ENCODE measurements at regions not wholly inside any gene's neighbourhood (a gene's known extent, or its start where the extent isn't known, plus 50 kb on each side); places are given as distances from the start of the nearest gene placed in this dataset.

DNA sequence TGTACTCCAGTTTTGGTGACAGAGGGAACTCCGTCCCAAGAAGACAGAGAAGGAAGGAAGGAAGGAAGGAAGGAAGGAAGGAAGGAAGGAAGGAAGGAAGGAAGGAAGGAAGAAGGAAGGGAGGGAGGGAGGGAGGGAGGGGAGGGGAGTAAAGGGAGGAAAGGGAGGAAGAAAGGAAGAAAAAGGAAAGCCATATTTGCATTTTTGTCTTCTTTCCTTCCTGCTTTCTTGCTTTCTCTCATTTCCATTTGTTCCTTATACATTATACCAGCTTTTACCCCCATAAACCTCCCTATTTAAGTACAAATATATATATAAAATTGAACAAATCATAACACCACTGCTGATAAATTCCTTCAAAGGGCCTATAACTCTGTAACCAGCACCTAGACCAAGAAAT is 151.8 kb downstream of the SMC2 start:
- BruUV-seq (replicated peaks), result no TSS peak
- CTCF ChIA-PET (ENCODE audit: low intra/inter-chr PET ratio, low total read pairs), result no interaction called here
- Histone ChIP-seq H2AFZ (ENCODE audit: low read length) (no peak overlapping the region), H3K4me2 (ENCODE audit: low read depth, low read length) (no peak overlapping the region), H3K36me3 (replicated peaks in 1 of 2; ENCODE audit: control insufficient read depth in 1 of 2, insufficient read depth in 2 of 2, low read length in 2 of 2) (no peaks in the 10 kb centered on the region), H3K27me3 (ENCODE audit: control insufficient read depth in 1 of 2, insufficient read depth in 2 of 2, low read length in 2 of 2) (no peaks in the 10 kb centered on the region), H3K27ac (ENCODE audit: extremely low read length, insufficient read depth, low read length) (no peak overlapping the region), H4K20me1 (ENCODE audit: insufficient read depth, low read length) (no peaks in the 10 kb centered on the region), H3K4me3 (replicated peaks in 1 of 3; ENCODE audit: insufficient read depth in 1 of 3, low read depth in 2 of 3, low read length in 3 of 3) (no peak overlapping the region), H3K9ac (ENCODE audit: insufficient read depth, low read depth, low read length) (no peak overlapping the region), H3K9me3 (ENCODE audit: low read length) (no peaks in the 10 kb centered on the region), H3K4me1 (ENCODE audit: insufficient read depth, low read length) (no peaks in the 10 kb centered on the region), H3K79me2 (ENCODE audit: insufficient read depth, low read length) (no peaks in the 10 kb centered on the region)
- intact Hi-C loops (cut with micrococcal nuclease; ENCODE audit: unreplicated experiment) (no loop called here), in situ Hi-C loops (cut with HindIII; ENCODE audit: extremely low pct_ligation_motif_present, low pct_unique_long_range_greater_than_20kb) (no loop called here)
- TF ChIP-seq ZFX (CRISPR knock-in tag; IDR thresholded peaks at IDR 0.05; ENCODE audit: low read depth) (no peak), HNRNPK (IDR thresholded peaks at IDR 0.05; ENCODE audit: low read depth, low read length, poor library complexity, severe bottlenecking) (peak; percentile 89)
- no peak for ATAC-seq
- POLR2A ChIA-PET, result no interaction called here
- 0% methylated on average over 1 of the region's 1 CpG for WGBS (ENCODE audit: low lambda C conversion rate)
- FAIRE-seq, result no peak
- DNase-seq (ENCODE audit: low spot score), result no peak

DNA sequence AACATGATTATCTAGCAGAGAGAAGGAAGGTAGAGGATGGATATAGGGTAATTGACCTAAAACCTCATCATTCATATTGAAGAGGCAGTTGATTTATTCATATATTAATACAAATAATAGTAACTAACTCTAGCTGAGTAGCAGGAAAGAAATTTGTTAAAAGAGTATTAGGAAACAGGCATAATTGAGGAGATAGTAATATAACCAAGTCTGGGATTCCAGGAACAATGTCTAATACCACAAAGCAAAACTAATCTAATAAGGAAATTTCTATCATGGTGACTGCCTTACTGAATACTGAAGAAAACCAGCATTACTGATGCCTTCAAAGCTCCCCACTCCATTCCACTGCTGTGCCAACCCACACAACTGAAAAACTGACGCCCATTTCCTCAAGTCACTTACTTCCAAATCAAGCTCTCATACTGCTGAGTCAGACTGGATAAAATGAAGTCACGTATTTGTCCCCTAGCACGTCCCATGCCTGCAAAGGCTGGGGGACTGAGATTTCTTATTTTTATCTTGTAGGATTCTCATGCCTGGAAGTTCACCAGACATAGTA is 153.9 kb downstream of the SMC2 start:
- intact Hi-C loops (cut with micrococcal nuclease; ENCODE audit: unreplicated experiment) (no loop called here), in situ Hi-C loops (cut with HindIII; ENCODE audit: extremely low pct_ligation_motif_present, low pct_unique_long_range_greater_than_20kb) (no loop called here)
- Histone ChIP-seq H3K79me2 (ENCODE audit: insufficient read depth, low read length) (no peaks in the 10 kb centered on the region), H3K9ac (ENCODE audit: insufficient read depth, low read depth, low read length) (no peak overlapping the region), H3K4me3 (replicated peaks in 1 of 3; ENCODE audit: insufficient read depth in 1 of 3, low read depth in 2 of 3, low read length in 3 of 3) (no peak overlapping the region), H4K20me1 (ENCODE audit: insufficient read depth, low read length) (no peaks in the 10 kb centered on the region), H3K9me3 (ENCODE audit: low read length) (0 out of 2 replicates have a peak, but pooled peaks cover 2% of the 10 kb centered on the region), H3K27ac (ENCODE audit: extremely low read length, insufficient read depth, low read length) (no peak overlapping the region), H3K36me3 (replicated peaks in 1 of 2; ENCODE audit: control insufficient read depth in 1 of 2, insufficient read depth in 2 of 2, low read length in 2 of 2) (no peaks in the 10 kb centered on the region), H3K4me2 (ENCODE audit: low read depth, low read length) (no peak overlapping the region), H3K27me3 (ENCODE audit: control insufficient read depth in 1 of 2, insufficient read depth in 2 of 2, low read length in 2 of 2) (no peaks in the 10 kb centered on the region), H2AFZ (ENCODE audit: low read length) (no peak overlapping the region), H3K4me1 (ENCODE audit: insufficient read depth, low read length) (no peaks in the 10 kb centered on the region)
- no TSS peak for BruUV-seq (replicated peaks)
- POLR2A ChIA-PET, result no interaction called here
- TF ChIP-seq DNMT1 (CRISPR knock-in tag; IDR thresholded peaks at IDR 0.05) (no peak), MAFK (conservative IDR thresholded peaks at IDR 0.05 in 1 of 2, IDR thresholded peaks at IDR 0.05 in 1 of 2; ENCODE audit: low read length in 2 of 2) (0 out of 4 replicates have a peak, but pooled peaks of 1 of the 2 experiments have one; percentile 27)
- 4% methylated on average over 3 of the region's 3 CpGs for WGBS (ENCODE audit: low lambda C conversion rate)
- no peak for ATAC-seq
- FAIRE-seq, result no peak
- no peak for DNase-seq (ENCODE audit: low spot score)
- CTCF ChIA-PET (ENCODE audit: low intra/inter-chr PET ratio, low total read pairs), result no interaction called here
